Neural progenitor cell (in vitro differentiated cells): ENCODE measurements at regions not wholly inside any gene's neighbourhood (a gene's known extent, or its start where the extent isn't known, plus 50 kb on each side); places are given as distances from the start of the nearest gene placed in this dataset.
"Not testable (repeated sequence)": the region's sequence is repeated elsewhere in the genome, so short reads cannot be mapped to it uniquely, and the experiment has no call there.

ENCODE experiments used
- DNase-seq: peaks from one replicate; pipeline ENCODE4 v3.0.0-alpha.2; 2016; ENCODE audit warnings: low spot score
- H2AFZ ChIP-seq: fragments of 200-600 bp; sonication (generic); replicated peaks from 2 replicates; pipeline ENCODE4 v1.6.1; 2016; ENCODE audit warnings: antibody characterized with exemption
- H3F3A ChIP-seq: fragments of 200-600 bp; sonication (generic); 2 replicates; pipeline ENCODE4 v1.6.1; 2016; ENCODE audit warnings: antibody characterized with exemption, low read depth
- H3K27ac ChIP-seq: fragments of 200-600 bp; sonication (generic); 2 replicates; pipeline ENCODE4 v1.5.1; 2016; ENCODE audit warnings: mild to moderate bottlenecking
- H3K27me3 ChIP-seq: fragments of 200-600 bp; sonication (generic); 2 replicates; pipeline ENCODE4 v1.6.1; 2016; ENCODE audit warnings: mild to moderate bottlenecking, moderate library complexity
- H3K36me3 ChIP-seq: fragments of 200-600 bp; sonication (generic); 2 replicates; pipeline ENCODE4 v1.5.1; 2016
- H3K4me1 ChIP-seq: fragments of 200-600 bp; sonication (generic); 2 replicates; pipeline ENCODE4 v1.6.1; 2016; ENCODE audit warnings: mixed run types
- H3K4me2 ChIP-seq: fragments of 200-600 bp; sonication (generic); 2 replicates; pipeline ENCODE4 v1.6.1; 2016
- H3K4me3 ChIP-seq: fragments of 200-600 bp; sonication (generic); 2 replicates; pipeline ENCODE4 v1.5.1; 2016
- H3K79me2 ChIP-seq: fragments of 200-600 bp; sonication (generic); 2 replicates; pipeline ENCODE4 v1.6.1; 2016; ENCODE audit warnings: low read depth
- H3K9ac ChIP-seq: fragments of 200-600 bp; sonication (generic); 2 replicates; pipeline ENCODE4 v1.6.1; 2016
- H3K9me3 ChIP-seq: fragments of 200-600 bp; sonication (generic); 2 replicates; pipeline ENCODE4 v1.5.1; 2016; ENCODE audit warnings: low read depth
- H4K20me1 ChIP-seq: fragments of 200-600 bp; sonication (generic); 2 replicates; pipeline ENCODE4 v1.6.1; 2016; ENCODE audit warnings: low read depth
- H3K27ac Mint-ChIP-seq: 3 replicates; pipeline ENCODE4 v1.8.0; 2021; ENCODE audit warnings: mixed read lengths
- H3K27me3 Mint-ChIP-seq: 2 replicates; pipeline ENCODE4 v1.8.0; 2022; ENCODE audit warnings: low read depth, mild to moderate bottlenecking, inconsistent platforms, moderate library complexity, mixed read lengths; ENCODE audit not compliant: insufficient read depth
- H3K36me3 Mint-ChIP-seq: 3 replicates; pipeline ENCODE4 v1.8.0; 2021; ENCODE audit warnings: mixed read lengths
- H3K4me1 Mint-ChIP-seq: 3 replicates; pipeline ENCODE4 v1.8.0; 2021; ENCODE audit warnings: mixed read lengths
- H3K4me3 Mint-ChIP-seq: 3 replicates; pipeline ENCODE4 v1.8.0; 2021; ENCODE audit warnings: mild to moderate bottlenecking, moderate library complexity, mixed read lengths
- H3K9me3 Mint-ChIP-seq: 3 replicates; pipeline ENCODE4 v1.8.0; 2020; ENCODE audit warnings: mixed read lengths
- CTCF ChIP-seq: fragments of 200-600 bp; sonication (generic); IDR thresholded peaks from 2 replicates; pipeline ENCODE4 v1.5.1; 2017; ENCODE audit warnings: antibody characterized with exemption, mild to moderate bottlenecking
- EZH2 ChIP-seq: fragments of 200-600 bp; sonication (generic); IDR thresholded peaks from 2 replicates; pipeline ENCODE4 v1.6.1; 2017; ENCODE audit warnings: antibody characterized with exemption, mild to moderate bottlenecking, moderate library complexity
- EZH2phosphoT487 ChIP-seq: fragments of 200-600 bp; sonication (generic); IDR thresholded peaks from 2 replicates; pipeline ENCODE4 v1.6.1; 2017; ENCODE audit warnings: antibody characterized with exemption

- H3F3A ChIP-seq: no peaks in the 10 kb centered on the region
- H3K4me2 ChIP-seq: no peak overlapping the region
- H2AFZ ChIP-seq: no peak overlapping the region
- Mint-ChIP-seq H3K36me3 (no peaks in the 10 kb centered on the region), H3K27me3 (peaks cover 7% of the 10 kb centered on the region), H3K4me3 (no peak overlapping the region), H3K27ac (no peak overlapping the region), H3K4me1 (no peaks in the 10 kb centered on the region), H3K9me3 (no peaks in the 10 kb centered on the region)
- H3K79me2 ChIP-seq: no peaks in the 10 kb centered on the region
- H3K9ac ChIP-seq: no peak overlapping the region
- no peak overlapping the region for H3K27ac ChIP-seq
- DNase-seq: no peak
- no peak overlapping the region for H3K4me3 ChIP-seq
- no peaks in the 10 kb centered on the region for H3K9me3 ChIP-seq
- no peaks in the 10 kb centered on the region for H4K20me1 ChIP-seq
- no peaks in the 10 kb centered on the region for H3K36me3 ChIP-seq
- TF ChIP-seq EZH2phosphoT487: no peak
- no peak for TF ChIP-seq CTCF
- no peak for TF ChIP-seq EZH2
- H3K4me1 ChIP-seq: no peaks in the 10 kb centered on the region
- H3K27me3 ChIP-seq: no peaks in the 10 kb centered on the region
These were observed 565.2 kb downstream of the TOX3 start for GRCh38 chr16:51981725-51982124.

DNA sequence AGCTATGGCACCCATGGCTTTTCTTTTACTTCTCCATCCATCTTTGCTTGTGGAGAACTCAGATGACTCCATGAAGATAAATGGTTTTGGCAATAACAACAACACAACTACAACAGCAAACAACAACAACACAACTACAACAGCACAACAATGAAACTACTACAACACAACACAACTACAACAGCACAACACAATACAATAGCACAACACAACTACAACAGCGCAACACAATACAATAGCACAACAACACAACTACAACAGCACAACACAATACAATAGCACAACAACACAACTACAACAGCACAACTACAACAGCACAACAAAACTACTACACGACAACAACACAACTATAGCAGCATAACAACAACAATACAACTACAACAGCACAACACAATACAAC lies 569.4 kb downstream of the TOX3 start:
- H4K20me1 ChIP-seq, DNase-seq, H3K27ac ChIP-seq, H3K36me3 ChIP-seq, H3K4me2 ChIP-seq, H3K27me3 ChIP-seq, H3K9ac ChIP-seq, H3K4me3 Mint-ChIP-seq, H3K27me3 Mint-ChIP-seq, H3K4me1 ChIP-seq, H3F3A ChIP-seq, H3K4me1 Mint-ChIP-seq, H3K79me2 ChIP-seq, H3K9me3 ChIP-seq, H2AFZ ChIP-seq, H3K36me3 Mint-ChIP-seq, H3K9me3 Mint-ChIP-seq, H3K4me3 ChIP-seq, H3K27ac Mint-ChIP-seq: not testable (repeated sequence)

DNA sequence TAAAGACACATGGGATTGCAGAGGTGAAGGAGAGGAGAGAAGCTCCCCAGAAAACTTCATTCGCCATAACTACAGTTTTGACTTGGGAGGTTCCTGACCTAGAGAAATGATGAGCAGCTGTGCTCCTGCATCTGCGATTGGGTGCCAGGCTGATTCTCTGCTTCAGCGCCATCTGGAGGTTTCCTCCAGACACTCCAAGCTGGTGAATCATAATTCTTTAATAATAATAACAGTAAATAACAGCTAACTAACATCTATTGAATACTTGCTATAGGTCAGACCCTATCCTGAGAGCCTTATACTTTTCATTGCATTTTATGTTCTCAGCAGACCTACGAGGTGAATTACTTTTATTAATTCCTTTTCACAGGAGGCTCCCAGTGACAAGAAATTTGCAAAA lies 575.8 kb downstream of the TOX3 start:
- no peaks in the 10 kb centered on the region for H4K20me1 ChIP-seq
- H3K27me3 Mint-ChIP-seq: peaks cover 2% of the 10 kb centered on the region
- H3F3A ChIP-seq: no peaks in the 10 kb centered on the region
- peak; percentile 55 for DNase-seq
- H3K4me1 Mint-ChIP-seq: peaks cover 13% of the 10 kb centered on the region
- no peak overlapping the region for H3K27ac ChIP-seq
- H3K9me3 ChIP-seq: no peaks in the 10 kb centered on the region
- no peak overlapping the region for H3K27ac Mint-ChIP-seq
- peaks cover 4% of the 10 kb centered on the region for H3K4me1 ChIP-seq
- H3K9ac ChIP-seq: no peak overlapping the region
- no peaks in the 10 kb centered on the region for H3K9me3 Mint-ChIP-seq
- no peaks in the 10 kb centered on the region for H3K79me2 ChIP-seq
- H3K36me3 ChIP-seq: no peaks in the 10 kb centered on the region
- TF ChIP-seq CTCF (peak; percentile 70), EZH2 (no peak)
- H2AFZ ChIP-seq: no peak overlapping the region
- H3K4me3 ChIP-seq: no peak overlapping the region
- H3K4me3 Mint-ChIP-seq: no peak overlapping the region
- H3K4me2 ChIP-seq: no peak overlapping the region
- H3K27me3 ChIP-seq: no peaks in the 10 kb centered on the region
- H3K36me3 Mint-ChIP-seq: no peaks in the 10 kb centered on the region

GRCh38 chr16:51968749-51969148 lies 578.2 kb downstream of the TOX3 start:
- H3K9ac ChIP-seq: no peak overlapping the region
- peaks cover 4% of the 10 kb centered on the region for H3K4me1 ChIP-seq
- H3F3A ChIP-seq: no peaks in the 10 kb centered on the region
- peaks cover 2% of the 10 kb centered on the region for H3K27me3 Mint-ChIP-seq
- no peaks in the 10 kb centered on the region for H4K20me1 ChIP-seq
- no peak overlapping the region for H3K4me2 ChIP-seq
- H3K79me2 ChIP-seq: no peaks in the 10 kb centered on the region
- no peaks in the 10 kb centered on the region for H3K36me3 ChIP-seq
- no peak for TF ChIP-seq EZH2
- H3K4me3 Mint-ChIP-seq: no peak overlapping the region
- no peak overlapping the region for H3K4me3 ChIP-seq
- DNase-seq: no peak
- H3K36me3 Mint-ChIP-seq: no peaks in the 10 kb centered on the region
- no peak overlapping the region for H3K27ac Mint-ChIP-seq
- H3K9me3 ChIP-seq: no peaks in the 10 kb centered on the region
- no peaks in the 10 kb centered on the region for H3K27me3 ChIP-seq
- peaks cover 13% of the 10 kb centered on the region for H3K4me1 Mint-ChIP-seq
- no peak overlapping the region for H3K27ac ChIP-seq
- no peak overlapping the region for H2AFZ ChIP-seq
- no peaks in the 10 kb centered on the region for H3K9me3 Mint-ChIP-seq
